ENCODE measurements at regions not wholly inside any gene's neighbourhood (a gene's known extent, or its start where the extent isn't known, plus 50 kb on each side); places are given as distances from the start of the nearest gene placed in this dataset.

GRCh38 chr7:46558482-46559193 lies 637.6 kb upstream of the IGFBP3 start:
- TF ChIP-seq CTCF (IDR thresholded peaks at IDR 0.05 in 2 of 3, conservative IDR thresholded peaks at IDR 0.05 in 1 of 3; ENCODE audit: control insufficient read depth in 2 of 3, extremely low read depth in 1 of 3, insufficient read depth in 1 of 3, low read depth in 3 of 3, low read length in 3 of 3) (no peak), SREBF2 (IDR thresholded peaks at IDR 0.05; ENCODE audit: low read length) (no peak), SMC3 (IDR thresholded peaks at IDR 0.05; ENCODE audit: borderline replicate concordance, low read length) (no peak), NR2F1 (conservative IDR thresholded peaks at IDR 0.05) (no peak), CEBPZ (IDR thresholded peaks at IDR 0.05; ENCODE audit: low read depth, low read length) (no peak), SPI1 (IDR thresholded peaks at IDR 0.05; ENCODE audit: borderline replicate concordance, insufficient read depth, low read depth, low read length) (no peak), SIN3A (IDR thresholded peaks at IDR 0.05; ENCODE audit: low read depth, low read length) (no peak)
